ENCODE measurements at regions not wholly inside any gene's neighbourhood (a gene's known extent, or its start where the extent isn't known, plus 50 kb on each side); places are given as distances from the start of the nearest gene placed in this dataset.

DNA sequence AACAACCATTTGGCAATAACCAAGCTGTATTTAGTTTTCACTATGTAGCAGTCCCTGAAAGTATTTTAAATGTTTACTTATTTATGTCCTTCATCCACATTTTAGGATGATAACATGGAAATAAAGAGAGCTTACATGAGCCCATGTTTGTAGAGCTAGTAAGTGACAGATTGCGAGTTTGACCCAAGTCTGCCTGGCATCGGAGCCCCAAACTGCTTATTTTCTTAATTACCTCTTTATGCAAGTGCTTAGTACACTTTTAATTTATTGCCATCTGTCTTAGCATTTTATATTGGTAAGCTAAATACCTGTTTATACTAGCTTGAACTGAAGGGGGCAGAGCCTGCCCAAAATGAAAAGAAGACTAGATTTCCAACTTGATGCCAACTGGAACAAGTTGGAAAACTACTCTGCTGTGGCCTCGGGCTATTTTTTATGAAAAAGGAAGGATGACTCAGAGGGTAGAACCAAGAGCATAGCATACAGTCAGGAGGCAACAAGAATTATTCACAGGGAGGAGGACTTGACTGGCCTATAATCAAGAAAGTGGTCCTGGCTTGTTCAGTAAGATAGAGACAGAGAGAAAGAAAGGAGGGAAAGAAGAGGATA is 150.2 kb downstream of the NDFIP2 start:
- no peaks in the 10 kb centered on the region for H4K20me1 ChIP-seq (ENCODE audit: control insufficient read depth, insufficient read depth)
- H3K4me2 ChIP-seq (ENCODE audit: control insufficient read depth, insufficient read depth): no peak overlapping the region
- H3K9me3 ChIP-seq (replicated peaks; ENCODE audit: control insufficient read depth, insufficient read depth, low read length): no peaks in the 10 kb centered on the region
- ChIA-PET RAD21 (ENCODE audit: unreplicated experiment) (interaction anchor here (1.1 to 2.7 kb wide), 6 partner anchors 37 to 1488 kb away, joined by 3 to 16 read pairs (median 3); no protein-coding TSS in a partner anchor), CTCF (interaction anchor here (0.7 to 2.9 kb wide), 16 partner anchors 9 to 756 kb away, joined by 3 to 16 read pairs (median 4); no protein-coding TSS in a partner anchor), POLR2A (interaction anchor here (0.6 to 1.1 kb wide), 3 partner anchors 9 to 44 kb away, joined by 3 to 5 read pairs (median 4); no protein-coding TSS in a partner anchor), SMC1A (ENCODE audit: uncharacterized antibody, unreplicated experiment) (interaction anchor here (0.7 to 5.7 kb wide), 17 partner anchors 8 to 1488 kb away, joined by 3 to 30 read pairs (median 3); no protein-coding TSS in a partner anchor)
- no peaks in the 10 kb centered on the region for H3K4me1 ChIP-seq (ENCODE audit: control insufficient read depth, insufficient read depth, low read length)
- H3K9ac ChIP-seq (ENCODE audit: control insufficient read depth, insufficient read depth, low read length): no peak overlapping the region
- no peak for ATAC-seq
- no peak for DNase-seq (ENCODE audit: low read depth, low spot score)
- no peak overlapping the region for H3K4me3 ChIP-seq
- WGBS (ENCODE audit: insufficient coverage, insufficient replicate concordance, low lambda C conversion rate, missing lambda C conversion rate): 0% methylated on average over 3 of the region's 3 CpGs
- intact Hi-C loops (cut with micrococcal nuclease; ENCODE audit: unreplicated experiment) (no loop called here), in situ Hi-C loops (cut with MboI) (no loop called here)
- no peak overlapping the region for H2AFZ ChIP-seq (ENCODE audit: control insufficient read depth, low read depth, low read length)
- no TSS peak for BruUV-seq (replicated peaks)
- no peaks in the 10 kb centered on the region for H3K36me3 ChIP-seq (ENCODE audit: control insufficient read depth in 2 of 2, insufficient read depth in 2 of 2, low read length in 1 of 2)
- no peaks in the 10 kb centered on the region for H3K79me2 ChIP-seq (ENCODE audit: control insufficient read depth, insufficient read depth, low read length)
- H3K27ac ChIP-seq (ENCODE audit: control insufficient read depth, insufficient read depth): no peak overlapping the region
- no peaks in the 10 kb centered on the region for H3K27me3 ChIP-seq (replicated peaks in 1 of 2; ENCODE audit: control insufficient read depth in 2 of 2, insufficient read depth in 2 of 2, low read length in 1 of 2)
- no peak for FAIRE-seq
- TF ChIP-seq SIX5 (IDR thresholded peaks at IDR 0.05; ENCODE audit: low read depth, low read length, severe bottlenecking) (no peak), FOXM1 (IDR thresholded peaks at IDR 0.05; ENCODE audit: low read depth, low read length) (no peak), HDAC6 (IDR thresholded peaks at IDR 0.05; ENCODE audit: unreplicated experiment) (no peak), EGR1 (IDR thresholded peaks at IDR 0.05; ENCODE audit: borderline replicate concordance in 1 of 2, low read depth in 2 of 2, low read length in 2 of 2) (no peak), PML (IDR thresholded peaks at IDR 0.05; ENCODE audit: low read length) (no peak), POLR2AphosphoS2 (IDR thresholded peaks at IDR 0.05; ENCODE audit: low read depth, low read length) (no peak), TCF3 (IDR thresholded peaks at IDR 0.05; ENCODE audit: borderline replicate concordance, insufficient read depth, low read depth, low read length) (no peak), GABPA (IDR thresholded peaks at IDR 0.05; ENCODE audit: low read depth) (no peak), NFYA (IDR thresholded peaks at IDR 0.05; ENCODE audit: borderline replicate concordance, low read depth, low read length) (no peak), SREBF2 (IDR thresholded peaks at IDR 0.05; ENCODE audit: low read length) (no peak), BCL11A (IDR thresholded peaks at IDR 0.05; ENCODE audit: low read depth, low read length) (no peak), TCF12 (IDR thresholded peaks at IDR 0.05; ENCODE audit: low read depth, low read length) (no peak), SPI1 (IDR thresholded peaks at IDR 0.05; ENCODE audit: borderline replicate concordance, insufficient read depth, low read depth, low read length) (no peak)
- TF ChIP-seq, protein P1, sequence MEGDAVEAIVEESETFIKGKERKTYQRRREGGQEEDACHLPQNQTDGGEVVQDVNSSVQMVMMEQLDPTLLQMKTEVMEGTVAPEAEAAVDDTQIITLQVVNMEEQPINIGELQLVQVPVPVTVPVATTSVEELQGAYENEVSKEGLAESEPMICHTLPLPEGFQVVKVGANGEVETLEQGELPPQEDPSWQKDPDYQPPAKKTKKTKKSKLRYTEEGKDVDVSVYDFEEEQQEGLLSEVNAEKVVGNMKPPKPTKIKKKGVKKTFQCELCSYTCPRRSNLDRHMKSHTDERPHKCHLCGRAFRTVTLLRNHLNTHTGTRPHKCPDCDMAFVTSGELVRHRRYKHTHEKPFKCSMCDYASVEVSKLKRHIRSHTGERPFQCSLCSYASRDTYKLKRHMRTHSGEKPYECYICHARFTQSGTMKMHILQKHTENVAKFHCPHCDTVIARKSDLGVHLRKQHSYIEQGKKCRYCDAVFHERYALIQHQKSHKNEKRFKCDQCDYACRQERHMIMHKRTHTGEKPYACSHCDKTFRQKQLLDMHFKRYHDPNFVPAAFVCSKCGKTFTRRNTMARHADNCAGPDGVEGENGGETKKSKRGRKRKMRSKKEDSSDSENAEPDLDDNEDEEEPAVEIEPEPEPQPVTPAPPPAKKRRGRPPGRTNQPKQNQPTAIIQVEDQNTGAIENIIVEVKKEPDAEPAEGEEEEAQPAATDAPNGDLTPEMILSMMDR (IDR thresholded peaks at IDR 0.05 in 2 of 3, conservative IDR thresholded peaks at IDR 0.05 in 1 of 3; ENCODE audit: control insufficient read depth in 2 of 3, extremely low read depth in 1 of 3, insufficient read depth in 1 of 3, low read depth in 3 of 3, low read length in 3 of 3): no peak
- TF ChIP-seq, protein P2, sequence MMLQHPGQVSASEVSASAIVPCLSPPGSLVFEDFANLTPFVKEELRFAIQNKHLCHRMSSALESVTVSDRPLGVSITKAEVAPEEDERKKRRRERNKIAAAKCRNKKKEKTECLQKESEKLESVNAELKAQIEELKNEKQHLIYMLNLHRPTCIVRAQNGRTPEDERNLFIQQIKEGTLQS (IDR thresholded peaks at IDR 0.05; ENCODE audit: borderline replicate concordance, extremely low read depth, low read depth, low read length): no peak
- TF ChIP-seq, protein P3, sequence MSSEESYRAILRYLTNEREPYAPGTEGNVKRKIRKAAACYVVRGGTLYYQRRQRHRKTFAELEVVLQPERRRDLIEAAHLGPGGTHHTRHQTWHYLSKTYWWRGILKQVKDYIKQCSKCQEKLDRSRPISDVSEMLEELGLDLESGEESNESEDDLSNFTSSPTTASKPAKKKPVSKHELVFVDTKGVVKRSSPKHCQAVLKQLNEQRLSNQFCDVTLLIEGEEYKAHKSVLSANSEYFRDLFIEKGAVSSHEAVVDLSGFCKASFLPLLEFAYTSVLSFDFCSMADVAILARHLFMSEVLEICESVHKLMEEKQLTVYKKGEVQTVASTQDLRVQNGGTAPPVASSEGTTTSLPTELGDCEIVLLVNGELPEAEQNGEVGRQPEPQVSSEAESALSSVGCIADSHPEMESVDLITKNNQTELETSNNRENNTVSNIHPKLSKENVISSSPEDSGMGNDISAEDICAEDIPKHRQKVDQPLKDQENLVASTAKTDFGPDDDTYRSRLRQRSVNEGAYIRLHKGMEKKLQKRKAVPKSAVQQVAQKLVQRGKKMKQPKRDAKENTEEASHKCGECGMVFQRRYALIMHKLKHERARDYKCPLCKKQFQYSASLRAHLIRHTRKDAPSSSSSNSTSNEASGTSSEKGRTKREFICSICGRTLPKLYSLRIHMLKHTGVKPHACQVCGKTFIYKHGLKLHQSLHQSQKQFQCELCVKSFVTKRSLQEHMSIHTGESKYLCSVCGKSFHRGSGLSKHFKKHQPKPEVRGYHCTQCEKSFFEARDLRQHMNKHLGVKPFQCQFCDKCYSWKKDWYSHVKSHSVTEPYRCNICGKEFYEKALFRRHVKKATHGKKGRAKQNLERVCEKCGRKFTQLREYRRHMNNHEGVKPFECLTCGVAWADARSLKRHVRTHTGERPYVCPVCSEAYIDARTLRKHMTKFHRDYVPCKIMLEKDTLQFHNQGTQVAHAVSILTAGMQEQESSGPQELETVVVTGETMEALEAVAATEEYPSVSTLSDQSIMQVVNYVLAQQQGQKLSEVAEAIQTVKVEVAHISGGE (CRISPR knock-in tag; IDR thresholded peaks at IDR 0.05): no peak
- TF ChIP-seq, protein P4, sequence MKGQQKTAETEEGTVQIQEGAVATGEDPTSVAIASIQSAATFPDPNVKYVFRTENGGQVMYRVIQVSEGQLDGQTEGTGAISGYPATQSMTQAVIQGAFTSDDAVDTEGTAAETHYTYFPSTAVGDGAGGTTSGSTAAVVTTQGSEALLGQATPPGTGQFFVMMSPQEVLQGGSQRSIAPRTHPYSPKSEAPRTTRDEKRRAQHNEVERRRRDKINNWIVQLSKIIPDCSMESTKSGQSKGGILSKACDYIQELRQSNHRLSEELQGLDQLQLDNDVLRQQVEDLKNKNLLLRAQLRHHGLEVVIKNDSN (IDR thresholded peaks at IDR 0.05; ENCODE audit: borderline replicate concordance, extremely low read length, insufficient read depth, low read depth, low read length): no peak

Measured in GM12878 (cell line).